Pancreas (tissue), 10 donors: ENCODE measurements at regions not wholly inside any gene's neighbourhood (a gene's known extent, or its start where the extent isn't known, plus 50 kb on each side); places are given as distances from the start of the nearest gene placed in this dataset.

Source experiments
- ATAC-seq, 4 donors: fragments of 200-7000 bp; cut with Tn5 transposase; one replicate each; pipeline versions ENCODE4 v1.8.0 to v1.9.1; 2020; ENCODE audit warnings: mild to moderate bottlenecking in 4 of 4, moderate library complexity in 4 of 4
- DNase-seq, 6 donors: peaks; one replicate each; pipeline ENCODE4 v3.0.0-alpha.2; 2020
- FAIRE-seq: peaks from 2 replicates; lab custom pipeline; 2012; peaks lifted over from hg19 to GRCh38; lab: Jason Lieb, UNC
- H3K27ac ChIP-seq, 4 donors: fragments of 200-600 bp; sonication (generic); 1 replicate in 3 of 4; 2 replicates in 1 of 4; pipeline versions ENCODE4 v1.5.0 to v1.8.0; 2020
- H3K27me3 ChIP-seq, 4 donors: fragments of 200-600 bp; one replicate each; pipeline ENCODE4 v1.8.0; 2021
- H3K36me3 ChIP-seq, 3 donors: fragments of 200-600 bp; sonication (generic) in 1 of 3; one replicate each; pipeline versions ENCODE4 v1.5.0 to v1.8.0; 2020 to 2021
- H3K4me1 ChIP-seq, 3 donors: fragments of 200-600 bp; one replicate each; pipeline ENCODE4 v1.8.0; 2021
- H3K4me3 ChIP-seq, 4 donors: fragments of 200-600 bp; sonication (generic) in 2 of 4; one replicate each; pipeline versions ENCODE4 v1.5.0 to v1.8.0; 2020 to 2021
- H3K9me3 ChIP-seq, 4 donors: fragments of 200-600 bp; one replicate each; pipeline ENCODE4 v1.8.0; 2021
- WGBS, 2 donors: extraction: QIAGEN DNeasy Blood & Tissue Kit; methylation state at CpG; one replicate each; pipeline ENCODE4 v1.1.7; 2013; 5-methylcytosine and 5-hydroxymethylcytosine counted together
- intact Hi-C, 3 donors: fragments of 100-400 bp; cut with DNase I; formaldehyde crosslinking; loops; one replicate each; pipeline versions ENCODE4 v1.11.1 to v1.14.2; 2022
- TF ChIP-seq, protein P1 (sequence below), 4 donors: fragments of 200-600 bp; sonication (generic) in 3 of 4; IDR thresholded peaks; one replicate each; pipeline versions ENCODE4 v1.5.0 to v1.8.0; 2021; ENCODE audit warnings: antibody characterized with exemption in 4 of 4
- donor health status: healthy with polysubstance abuse.
- donor health status: DM: no; HTN: no; CAD: no; lungs with moderate emphysema.
- donor health status: DM: no; HTN: no; CAD: no.
- donor health status: control.
- donor health status: control.
- donor health status: Bipolar disorder and iron deficiency.
- donor health status: DM: yes; HTN: yes; CAD: no.
- donor health status: DM: no; HTN: no; CAD: no.
- donor health status: DM: no; HTN: no; CAD: no.
- donor health status: DM: yes; HTN: yes; CAD: no.

GRCh38 chr1:118253053-118253915 lies 68.3 kb upstream of the SPAG17 start:
- no peak for DNase-seq
- no peak for FAIRE-seq
- intact Hi-C loops = no loop called here

DNA sequence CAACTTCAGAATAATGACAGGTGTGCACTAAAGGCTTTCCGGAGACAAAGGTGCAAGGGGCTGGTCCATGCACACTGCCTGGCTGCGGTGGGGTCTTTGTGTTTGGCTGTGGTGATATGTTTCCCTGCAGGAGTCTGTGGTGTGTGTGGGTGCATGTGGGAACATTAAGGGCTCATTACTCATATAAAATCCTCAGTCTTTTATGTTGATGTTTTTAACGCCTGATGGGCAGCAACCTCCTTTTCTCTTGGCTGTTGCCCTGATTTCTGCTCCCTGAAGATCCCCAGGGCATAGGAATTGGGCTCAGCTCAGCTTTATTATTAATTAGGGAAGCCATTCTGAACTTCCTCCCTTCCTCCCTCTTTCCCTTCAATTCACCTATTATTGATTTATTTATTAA lies 67.6 kb upstream of the SPAG17 start:
- no peak overlapping the region for H3K4me3 ChIP-seq
- intact Hi-C loops = no loop called here
- FAIRE-seq (no peak), DNase-seq (no peak), ATAC-seq (no peak)
- no peak overlapping the region for H3K27ac ChIP-seq
- H3K4me1 ChIP-seq = no peaks in the 10 kb centered on the region
- no peaks in the 10 kb centered on the region for H3K27me3 ChIP-seq
- 86 to 90% methylated on average over 3 of the region's 3 CpGs for WGBS, 2 donors
- TF ChIP-seq, protein P1, sequence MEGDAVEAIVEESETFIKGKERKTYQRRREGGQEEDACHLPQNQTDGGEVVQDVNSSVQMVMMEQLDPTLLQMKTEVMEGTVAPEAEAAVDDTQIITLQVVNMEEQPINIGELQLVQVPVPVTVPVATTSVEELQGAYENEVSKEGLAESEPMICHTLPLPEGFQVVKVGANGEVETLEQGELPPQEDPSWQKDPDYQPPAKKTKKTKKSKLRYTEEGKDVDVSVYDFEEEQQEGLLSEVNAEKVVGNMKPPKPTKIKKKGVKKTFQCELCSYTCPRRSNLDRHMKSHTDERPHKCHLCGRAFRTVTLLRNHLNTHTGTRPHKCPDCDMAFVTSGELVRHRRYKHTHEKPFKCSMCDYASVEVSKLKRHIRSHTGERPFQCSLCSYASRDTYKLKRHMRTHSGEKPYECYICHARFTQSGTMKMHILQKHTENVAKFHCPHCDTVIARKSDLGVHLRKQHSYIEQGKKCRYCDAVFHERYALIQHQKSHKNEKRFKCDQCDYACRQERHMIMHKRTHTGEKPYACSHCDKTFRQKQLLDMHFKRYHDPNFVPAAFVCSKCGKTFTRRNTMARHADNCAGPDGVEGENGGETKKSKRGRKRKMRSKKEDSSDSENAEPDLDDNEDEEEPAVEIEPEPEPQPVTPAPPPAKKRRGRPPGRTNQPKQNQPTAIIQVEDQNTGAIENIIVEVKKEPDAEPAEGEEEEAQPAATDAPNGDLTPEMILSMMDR (IDR thresholded peaks at IDR 0.05) = no peak
- no peaks in the 10 kb centered on the region for H3K9me3 ChIP-seq
- no peaks in the 10 kb centered on the region for H3K36me3 ChIP-seq

More at GRCh38 chr1:118253053-118253915, 68.3 kb upstream of the SPAG17 start:
- no peak for ATAC-seq
- no peaks in the 10 kb centered on the region for H3K4me1 ChIP-seq
- H3K27me3 ChIP-seq = no peaks in the 10 kb centered on the region
- H3K36me3 ChIP-seq = no peaks in the 10 kb centered on the region
- no peak overlapping the region for H3K4me3 ChIP-seq
- H3K9me3 ChIP-seq = no peaks in the 10 kb centered on the region
- WGBS, 2 donors = 59 to 60% methylated on average over 10 of the region's 10 CpGs
- H3K27ac ChIP-seq = no peak overlapping the region
- TF ChIP-seq, protein P1 (IDR thresholded peaks at IDR 0.05) = no peak

DNA sequence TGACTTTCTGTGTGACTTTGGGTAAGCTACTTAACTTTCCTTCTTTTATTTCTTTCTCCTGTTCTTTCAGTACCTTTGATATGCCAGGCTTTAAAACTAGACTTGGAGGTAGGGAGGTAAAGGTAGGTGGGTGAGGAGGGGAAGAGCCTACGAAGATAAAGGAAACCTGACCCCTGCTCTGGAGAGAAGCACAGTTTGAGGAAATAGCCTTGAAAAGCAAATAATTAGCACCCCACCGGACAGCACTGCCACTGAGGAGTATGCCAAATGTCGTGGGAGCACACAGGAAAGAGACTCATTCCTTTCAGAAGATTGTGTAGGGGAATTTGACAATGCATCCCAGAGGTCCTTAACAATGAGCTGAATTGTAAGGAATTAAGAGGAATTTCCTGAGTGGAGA lies 65.2 kb upstream of the SPAG17 start:
- DNase-seq (no peak), FAIRE-seq (no peak), ATAC-seq (no peak)
- 29 to 41% methylated on average over 3 of the region's 3 CpGs for WGBS, 2 donors
- Histone ChIP-seq H3K27ac (no peak overlapping the region), H3K4me1 (no peaks in the 10 kb centered on the region), H3K4me3 (no peak overlapping the region), H3K27me3 (no peaks in the 10 kb centered on the region), H3K36me3 (no peaks in the 10 kb centered on the region), H3K9me3 (no peaks in the 10 kb centered on the region)
- TF ChIP-seq, protein P1 (IDR thresholded peaks at IDR 0.05) = no peak
- intact Hi-C loops = no loop called here

GRCh38 chr1:118249641-118250040 lies 64.6 kb upstream of the SPAG17 start:
- Histone ChIP-seq H3K27me3 (no peaks in the 10 kb centered on the region), H3K4me3 (no peak overlapping the region), H3K27ac (no peak overlapping the region), H3K9me3 (no peaks in the 10 kb centered on the region), H3K4me1 (no peaks in the 10 kb centered on the region), H3K36me3 (no peaks in the 10 kb centered on the region)
- intact Hi-C loops = no loop called here
- ATAC-seq (no peak), FAIRE-seq (no peak), DNase-seq (no peak)
- 68 to 69% methylated on average over 6 of the region's 6 CpGs for WGBS, 2 donors
- TF ChIP-seq, protein P1 (IDR thresholded peaks at IDR 0.05) = no peak

GRCh38 chr1:118247593-118247992 lies 62.6 kb upstream of the SPAG17 start:
- Histone ChIP-seq H3K9me3 (no peaks in the 10 kb centered on the region), H3K4me1 (no peaks in the 10 kb centered on the region), H3K27ac (no peak overlapping the region), H3K27me3 (no peaks in the 10 kb centered on the region), H3K4me3 (no peak overlapping the region), H3K36me3 (no peaks in the 10 kb centered on the region)
- intact Hi-C loops = no loop called here
- DNase-seq (no peak), ATAC-seq (peak in 3 of 4 donors; percentile 44 to 62 (median 49)), FAIRE-seq (no peak)
- WGBS, 2 donors = 66 to 78% methylated on average over 3 of the region's 3 CpGs
- TF ChIP-seq, protein P1 (IDR thresholded peaks at IDR 0.05) = no peak
